ENCODE measurements at regions not wholly inside any gene's neighbourhood (a gene's known extent, or its start where the extent isn't known, plus 50 kb on each side); places are given as distances from the start of the nearest gene placed in this dataset.

DNA sequence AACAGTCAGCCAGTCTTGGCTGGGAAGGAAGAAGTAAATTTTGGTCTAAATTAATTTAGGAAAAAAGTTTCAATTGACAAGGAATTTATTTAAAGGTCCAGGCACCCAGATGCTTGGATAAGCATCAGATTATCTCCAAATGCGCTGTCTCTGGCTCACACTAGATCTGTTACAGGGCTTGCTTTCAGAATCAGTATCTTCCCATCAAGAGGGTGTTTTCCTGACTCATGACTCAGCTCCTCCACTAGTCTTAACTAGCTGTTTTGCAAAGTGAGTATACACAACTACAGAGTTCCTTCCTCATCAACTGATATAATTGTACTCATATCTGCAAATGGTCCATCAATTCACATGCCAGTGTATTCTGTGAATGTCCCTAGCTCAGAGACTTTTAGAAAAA is 482.1 kb upstream of the CPEB2 start:
- H3K27me3 Mint-ChIP-seq, result no peaks in the 10 kb centered on the region
- H3K4me1 Mint-ChIP-seq (ENCODE audit: low read depth), result no peaks in the 10 kb centered on the region
- no peak for DNase-seq
- no peak overlapping the region for H3K27ac Mint-ChIP-seq
- no peaks in the 10 kb centered on the region for H3K9me3 Mint-ChIP-seq
- H3K36me3 Mint-ChIP-seq (ENCODE audit: low read depth), result no peaks in the 10 kb centered on the region
- H3K4me3 Mint-ChIP-seq, result no peak overlapping the region

DNA sequence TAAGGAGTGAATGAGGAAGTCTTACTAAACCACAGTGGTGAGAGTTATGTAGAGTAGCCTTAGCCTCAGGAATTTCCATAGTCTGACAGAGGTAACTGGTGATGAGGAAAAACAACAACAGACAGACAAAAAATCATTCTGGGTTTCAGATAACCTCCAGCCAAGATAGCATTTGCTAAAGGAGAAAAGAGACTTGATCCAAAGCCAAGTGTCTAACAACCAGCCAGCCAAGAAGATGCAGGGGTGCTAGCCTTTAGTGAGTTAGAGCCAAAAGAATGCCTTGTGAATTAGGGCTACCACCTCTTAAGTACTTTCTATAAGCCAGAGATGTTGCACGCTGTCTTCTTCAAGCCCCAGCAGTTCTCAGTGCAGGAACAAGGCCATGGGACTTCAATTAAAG is 478.0 kb upstream of the CPEB2 start:
- no peaks in the 10 kb centered on the region for H3K9me3 Mint-ChIP-seq
- no peaks in the 10 kb centered on the region for H3K27me3 Mint-ChIP-seq
- no peak for DNase-seq
- no peaks in the 10 kb centered on the region for H3K4me1 Mint-ChIP-seq (ENCODE audit: low read depth)
- H3K27ac Mint-ChIP-seq, result no peak overlapping the region
- H3K4me3 Mint-ChIP-seq, result no peak overlapping the region
- H3K36me3 Mint-ChIP-seq (ENCODE audit: low read depth), result no peaks in the 10 kb centered on the region

DNA sequence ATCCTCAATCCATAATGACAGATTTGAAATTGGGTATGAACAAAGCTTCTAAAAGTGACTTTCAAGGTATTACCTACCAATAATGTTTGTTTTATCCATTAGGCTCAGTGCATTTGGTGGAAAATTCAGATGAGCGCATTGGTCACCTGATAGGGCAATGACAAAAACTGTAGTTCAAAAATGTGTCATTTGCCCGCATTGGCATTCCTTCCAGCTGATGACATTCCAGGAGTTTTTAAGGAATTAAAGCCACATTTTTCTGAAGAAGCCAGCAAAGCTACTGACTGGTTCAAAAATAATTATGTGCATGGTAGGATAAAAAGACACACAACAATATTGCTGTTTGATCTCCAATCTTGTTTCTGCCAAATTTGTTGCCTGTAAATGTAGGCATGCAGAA is 473.4 kb upstream of the CPEB2 start:
- DNase-seq, result no peak
- no peaks in the 10 kb centered on the region for H3K27me3 Mint-ChIP-seq
- H3K9me3 Mint-ChIP-seq, result no peaks in the 10 kb centered on the region
- no peak overlapping the region for H3K4me3 Mint-ChIP-seq
- H3K36me3 Mint-ChIP-seq (ENCODE audit: low read depth), result no peaks in the 10 kb centered on the region
- H3K4me1 Mint-ChIP-seq (ENCODE audit: low read depth), result no peaks in the 10 kb centered on the region
- no peak overlapping the region for H3K27ac Mint-ChIP-seq

DNA sequence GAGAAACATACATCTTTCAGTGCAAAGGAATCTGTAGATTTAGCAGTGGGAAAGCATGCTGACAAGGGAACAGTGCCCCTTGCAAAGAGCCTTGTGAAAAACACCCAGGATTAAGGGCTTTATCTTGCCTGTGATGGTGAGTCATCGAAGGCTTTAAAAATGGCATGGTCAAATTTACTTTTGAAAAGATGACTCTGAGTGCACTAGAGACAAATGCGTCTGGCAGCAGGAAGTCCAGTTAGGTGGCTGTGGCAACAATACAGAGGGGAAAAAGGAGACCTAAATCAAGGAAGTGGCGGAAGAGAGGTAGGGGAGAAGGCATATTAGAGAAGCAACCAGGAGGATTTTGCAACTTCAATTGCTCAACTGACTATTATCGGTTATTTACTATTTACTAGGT is 472.6 kb upstream of the CPEB2 start:
- Mint-ChIP-seq H3K4me3 (no peak overlapping the region), H3K27ac (no peak overlapping the region), H3K9me3 (no peaks in the 10 kb centered on the region), H3K36me3 (ENCODE audit: low read depth) (no peaks in the 10 kb centered on the region), H3K27me3 (no peaks in the 10 kb centered on the region), H3K4me1 (ENCODE audit: low read depth) (no peaks in the 10 kb centered on the region)
- DNase-seq, result no peak

DNA sequence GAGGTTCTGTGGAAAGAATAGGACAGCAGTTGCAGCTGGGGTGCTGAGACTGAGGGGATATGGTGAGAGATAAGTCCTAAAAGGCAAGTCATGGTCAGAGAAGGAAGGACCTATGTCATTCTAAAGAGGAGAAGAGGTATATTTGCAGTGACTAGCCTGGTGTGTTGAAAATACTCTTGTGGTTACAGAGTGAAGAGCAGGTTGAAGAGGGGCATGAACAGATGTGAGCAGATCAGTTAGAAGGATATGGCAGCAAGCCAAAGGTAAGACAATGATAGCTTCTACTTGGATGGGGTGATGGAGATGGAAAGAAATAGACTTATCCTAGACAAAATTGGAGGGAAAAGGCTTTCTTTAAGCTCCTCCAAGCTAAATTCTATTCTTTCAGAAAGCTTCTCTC is 469.8 kb upstream of the CPEB2 start:
- Mint-ChIP-seq H3K36me3 (ENCODE audit: low read depth) (no peaks in the 10 kb centered on the region), H3K4me1 (ENCODE audit: low read depth) (no peaks in the 10 kb centered on the region), H3K27ac (no peak overlapping the region), H3K4me3 (no peak overlapping the region), H3K27me3 (no peaks in the 10 kb centered on the region), H3K9me3 (no peaks in the 10 kb centered on the region)
- no peak for DNase-seq

DNA sequence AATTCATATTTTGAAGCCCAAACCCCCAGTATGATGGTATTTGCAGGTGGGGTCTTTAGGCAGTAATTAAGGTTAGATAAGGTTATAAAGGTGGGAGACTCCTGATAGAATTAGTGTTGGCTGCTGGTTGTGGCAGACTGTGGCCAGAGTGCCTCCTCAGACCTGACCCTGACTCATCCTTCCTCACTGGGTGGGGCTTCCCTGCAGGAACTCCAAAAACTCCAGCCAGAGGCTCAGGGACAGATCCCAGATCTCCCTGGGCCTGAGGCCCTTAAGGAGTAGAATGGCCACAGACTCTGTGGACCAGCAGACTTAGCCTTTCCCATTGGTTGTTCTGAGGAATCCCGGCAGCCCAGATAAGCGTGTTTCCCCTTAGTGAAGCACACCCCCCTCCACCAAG is 463.0 kb upstream of the CPEB2 start:
- Mint-ChIP-seq H3K27me3 (no peaks in the 10 kb centered on the region), H3K4me1 (ENCODE audit: low read depth) (no peaks in the 10 kb centered on the region), H3K4me3 (no peak overlapping the region), H3K9me3 (no peaks in the 10 kb centered on the region), H3K27ac (no peak overlapping the region), H3K36me3 (ENCODE audit: low read depth) (no peaks in the 10 kb centered on the region)
- no peak for DNase-seq

DNA sequence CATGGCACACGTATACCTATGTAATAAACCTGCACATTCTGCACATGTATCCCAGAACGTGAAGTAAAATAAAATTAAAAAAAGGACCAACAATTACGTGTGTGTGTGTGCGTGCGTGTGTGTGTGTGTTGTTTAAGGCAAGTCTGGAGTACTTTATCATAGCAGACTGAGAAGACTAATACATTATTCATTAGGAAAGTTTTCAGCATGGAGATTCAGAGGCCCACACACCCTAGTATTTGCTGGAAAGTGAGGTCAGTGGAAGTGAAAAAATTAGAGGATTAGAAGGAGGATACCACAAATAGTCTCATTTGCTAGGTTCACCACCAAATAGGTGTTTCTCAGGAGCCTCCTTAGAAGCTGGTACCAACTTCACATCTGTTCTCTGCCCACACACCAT is 457.1 kb upstream of the CPEB2 start:
- H3K27me3 Mint-ChIP-seq, result no peaks in the 10 kb centered on the region
- DNase-seq, result no peak
- no peak overlapping the region for H3K27ac Mint-ChIP-seq
- no peaks in the 10 kb centered on the region for H3K36me3 Mint-ChIP-seq (ENCODE audit: low read depth)
- no peak overlapping the region for H3K4me3 Mint-ChIP-seq
- no peaks in the 10 kb centered on the region for H3K9me3 Mint-ChIP-seq
- H3K4me1 Mint-ChIP-seq (ENCODE audit: low read depth), result no peaks in the 10 kb centered on the region

DNA sequence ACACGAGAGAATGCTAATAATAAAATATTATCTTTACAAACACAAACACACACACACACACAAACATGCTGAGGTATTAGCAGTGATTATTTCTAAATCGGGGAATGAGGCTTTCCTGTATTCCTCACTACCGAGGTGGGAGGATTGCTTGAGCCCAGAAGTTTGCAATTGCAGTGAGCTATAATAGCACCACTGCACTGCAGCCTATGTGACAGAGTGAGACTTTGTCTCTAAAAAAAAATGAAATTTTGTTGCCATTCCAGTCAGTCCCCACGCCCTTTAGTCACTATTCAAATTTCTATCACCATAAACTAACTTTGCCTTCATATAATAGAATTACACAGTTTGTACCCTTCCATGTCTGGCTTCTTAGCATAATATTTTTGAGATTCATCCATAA is 456.5 kb upstream of the CPEB2 start:
- no peaks in the 10 kb centered on the region for H3K9me3 Mint-ChIP-seq
- H3K27ac Mint-ChIP-seq, result no peak overlapping the region
- no peak for DNase-seq
- H3K36me3 Mint-ChIP-seq (ENCODE audit: low read depth), result no peaks in the 10 kb centered on the region
- no peaks in the 10 kb centered on the region for H3K27me3 Mint-ChIP-seq
- no peak overlapping the region for H3K4me3 Mint-ChIP-seq
- no peaks in the 10 kb centered on the region for H3K4me1 Mint-ChIP-seq (ENCODE audit: low read depth)

DNA sequence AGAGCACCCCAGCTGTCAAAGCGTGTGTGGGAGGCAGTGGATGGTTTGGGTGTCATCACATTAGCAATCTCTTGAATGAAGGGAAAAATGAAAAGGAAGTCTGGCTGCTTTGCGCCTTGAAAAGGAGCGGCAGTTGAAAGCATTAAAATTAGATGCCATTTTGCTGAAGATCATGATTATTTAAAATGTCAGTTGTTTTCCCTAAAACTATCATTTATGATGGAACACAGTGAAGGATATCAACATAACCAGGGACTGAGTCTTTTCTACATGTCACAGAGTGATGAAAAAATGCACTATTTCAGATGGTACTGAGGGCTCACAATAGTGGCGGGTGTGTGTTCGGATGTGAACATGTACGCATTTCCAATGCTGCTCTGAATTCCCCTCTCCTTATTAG is 450.2 kb upstream of the CPEB2 start:
- DNase-seq, result no peak
- Mint-ChIP-seq H3K9me3 (no peaks in the 10 kb centered on the region), H3K27me3 (no peaks in the 10 kb centered on the region), H3K4me1 (ENCODE audit: low read depth) (no peaks in the 10 kb centered on the region), H3K4me3 (no peak overlapping the region), H3K27ac (no peak overlapping the region), H3K36me3 (ENCODE audit: low read depth) (no peaks in the 10 kb centered on the region)

DNA sequence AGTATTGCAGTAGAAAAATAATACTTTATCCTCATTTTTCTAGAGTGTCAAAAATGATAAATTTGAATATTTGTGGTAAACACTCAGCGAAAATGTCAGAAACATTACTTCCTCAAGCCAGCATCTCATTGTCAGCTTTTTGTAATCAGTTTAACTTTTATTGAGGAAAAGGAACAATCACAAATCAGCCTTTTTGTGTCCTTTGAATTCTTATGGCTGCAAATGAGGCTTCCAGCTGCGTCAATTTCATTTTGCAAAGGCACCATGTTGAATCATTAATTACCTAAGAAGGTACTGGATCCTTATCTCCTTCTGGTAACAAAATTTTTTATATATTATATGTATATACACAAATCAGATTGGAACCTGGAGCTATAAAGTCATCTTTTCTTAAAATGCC is 442.6 kb upstream of the CPEB2 start:
- H3K27me3 Mint-ChIP-seq, result peaks cover 2% of the 10 kb centered on the region
- no peaks in the 10 kb centered on the region for H3K36me3 Mint-ChIP-seq (ENCODE audit: low read depth)

DNA sequence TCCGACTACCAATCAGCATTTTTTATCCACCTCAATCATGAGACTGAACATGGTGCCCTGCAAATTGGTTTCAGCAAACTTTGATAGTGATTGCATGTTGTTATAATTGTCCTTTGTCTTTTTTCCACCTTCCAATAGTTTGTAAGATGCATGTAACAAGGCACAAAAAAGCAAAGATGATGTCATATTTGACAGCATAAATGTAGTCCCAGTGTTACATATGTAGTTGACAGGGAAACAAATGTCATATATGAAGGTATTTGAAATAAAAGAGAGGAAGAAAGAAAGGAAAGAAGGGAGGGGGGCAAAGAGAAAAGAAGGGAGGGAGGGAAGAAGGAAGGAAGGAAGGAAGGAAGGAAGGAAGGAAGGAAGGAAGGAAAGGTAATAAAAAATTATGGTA is 441.7 kb upstream of the CPEB2 start:
- Mint-ChIP-seq H3K9me3 (peaks cover under 1% of the 10 kb centered on the region), H3K27ac (no peak overlapping the region), H3K4me1 (ENCODE audit: low read depth) (no peaks in the 10 kb centered on the region), H3K4me3 (no peak overlapping the region), H3K36me3 (ENCODE audit: low read depth) (no peaks in the 10 kb centered on the region), H3K27me3 (peaks cover 2% of the 10 kb centered on the region)
- DNase-seq, result no peak

More for the DNA sequence above, 442.6 kb upstream of the CPEB2 start:
- Mint-ChIP-seq H3K27ac (no peak overlapping the region), H3K4me3 (no peak overlapping the region), H3K4me1 (ENCODE audit: low read depth) (no peaks in the 10 kb centered on the region), H3K9me3 (no peaks in the 10 kb centered on the region)
- no peak for DNase-seq

DNA sequence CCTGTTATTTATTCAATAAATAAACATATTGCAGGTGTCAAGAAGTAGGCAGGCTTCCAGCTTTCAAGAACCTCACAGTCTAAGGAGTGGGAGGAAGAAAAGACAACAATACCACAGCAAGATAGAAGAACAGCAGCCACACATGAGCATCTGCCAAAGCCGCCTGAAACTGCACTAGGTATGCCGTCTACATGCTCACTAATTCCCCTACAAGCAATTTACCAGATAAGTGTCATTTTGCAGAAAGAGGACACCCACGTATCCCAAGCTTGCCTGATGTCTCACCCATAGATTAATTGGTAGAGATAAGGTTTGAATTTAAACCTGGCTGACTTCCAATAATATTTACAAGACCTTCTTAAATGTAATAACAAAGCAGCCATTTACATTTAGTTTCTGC is 439.4 kb upstream of the CPEB2 start:
- Mint-ChIP-seq H3K4me1 (ENCODE audit: low read depth) (peaks cover 4% of the 10 kb centered on the region), H3K9me3 (peaks cover 4% of the 10 kb centered on the region), H3K4me3 (no peak overlapping the region), H3K27me3 (peaks cover 2% of the 10 kb centered on the region), H3K36me3 (ENCODE audit: low read depth) (no peaks in the 10 kb centered on the region), H3K27ac (no peak overlapping the region)
- no peak for DNase-seq

DNA sequence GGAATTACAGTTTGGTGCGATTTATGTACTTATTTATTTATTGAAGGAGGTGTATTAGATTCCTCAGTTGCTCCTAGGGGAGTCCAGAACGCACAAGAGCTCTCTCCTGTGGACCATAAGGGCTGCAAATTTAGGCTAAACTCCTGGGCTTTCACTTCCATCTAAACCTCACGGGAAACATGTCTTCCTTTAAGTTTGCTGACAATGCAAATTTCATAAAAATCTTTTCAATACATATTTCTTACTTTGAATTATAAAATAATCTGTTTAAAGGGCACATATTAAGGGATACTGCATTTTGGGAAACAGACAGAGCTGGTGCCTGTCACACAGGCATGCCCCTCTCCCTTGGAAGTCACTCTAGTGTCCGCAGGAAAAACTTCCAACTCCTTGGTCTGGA is 438.0 kb upstream of the CPEB2 start:
- Mint-ChIP-seq H3K4me1 (ENCODE audit: low read depth) (peaks cover 4% of the 10 kb centered on the region), H3K27ac (no peak overlapping the region), H3K36me3 (ENCODE audit: low read depth) (no peaks in the 10 kb centered on the region), H3K4me3 (no peak overlapping the region), H3K9me3 (peaks cover 4% of the 10 kb centered on the region), H3K27me3 (peaks cover 2% of the 10 kb centered on the region)
- DNase-seq, result no peak

DNA sequence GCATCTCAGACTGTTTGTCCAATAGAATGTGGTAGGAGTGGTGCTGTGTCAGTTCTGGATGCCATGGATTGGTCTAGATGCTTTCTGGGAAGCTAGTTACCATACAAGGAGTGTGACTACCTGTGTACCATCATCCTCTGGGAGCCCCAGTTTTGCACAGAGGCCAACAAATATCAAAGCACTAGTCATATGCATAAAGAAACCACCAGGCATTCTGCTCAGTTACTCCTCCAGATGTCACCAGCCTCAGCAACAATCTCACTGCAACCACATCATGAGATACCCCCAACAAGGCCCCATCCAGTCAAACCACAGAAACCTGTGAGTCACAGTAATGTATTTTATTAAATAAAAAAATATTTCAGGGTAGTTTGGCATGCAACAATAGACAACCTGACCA is 435.8 kb upstream of the CPEB2 start:
- Mint-ChIP-seq H3K27me3 (peaks cover 2% of the 10 kb centered on the region), H3K4me3 (no peak overlapping the region), H3K4me1 (ENCODE audit: low read depth) (peaks cover 4% of the 10 kb centered on the region), H3K9me3 (peaks cover 4% of the 10 kb centered on the region), H3K27ac (no peak overlapping the region), H3K36me3 (ENCODE audit: low read depth) (no peaks in the 10 kb centered on the region)
- DNase-seq, result no peak

DNA sequence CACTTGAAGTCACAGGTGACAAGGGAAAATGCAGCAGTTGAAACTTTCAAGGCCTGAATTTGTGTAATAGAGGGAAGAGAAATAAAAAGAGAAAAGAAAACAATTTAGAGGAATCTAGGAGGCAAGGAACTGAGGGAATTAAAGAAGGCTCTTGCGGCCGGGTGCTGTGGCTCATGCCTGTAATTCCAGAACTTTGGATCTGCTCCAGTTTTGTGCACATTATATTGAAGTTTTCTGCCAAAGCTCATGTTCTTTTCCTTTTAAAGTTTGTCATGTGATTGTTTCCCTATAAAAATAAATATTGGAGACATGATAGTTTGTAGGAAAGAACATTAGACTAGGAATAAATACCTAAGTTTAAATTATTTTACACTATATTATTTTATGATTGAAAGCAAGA is 433.9 kb upstream of the CPEB2 start:
- H3K27ac Mint-ChIP-seq, result no peak overlapping the region
- H3K27me3 Mint-ChIP-seq, result no peaks in the 10 kb centered on the region
- H3K9me3 Mint-ChIP-seq, result peaks cover 4% of the 10 kb centered on the region
- no peak overlapping the region for H3K4me3 Mint-ChIP-seq
- H3K36me3 Mint-ChIP-seq (ENCODE audit: low read depth), result no peaks in the 10 kb centered on the region
- H3K4me1 Mint-ChIP-seq (ENCODE audit: low read depth), result peaks cover 4% of the 10 kb centered on the region
- DNase-seq, result no peak

DNA sequence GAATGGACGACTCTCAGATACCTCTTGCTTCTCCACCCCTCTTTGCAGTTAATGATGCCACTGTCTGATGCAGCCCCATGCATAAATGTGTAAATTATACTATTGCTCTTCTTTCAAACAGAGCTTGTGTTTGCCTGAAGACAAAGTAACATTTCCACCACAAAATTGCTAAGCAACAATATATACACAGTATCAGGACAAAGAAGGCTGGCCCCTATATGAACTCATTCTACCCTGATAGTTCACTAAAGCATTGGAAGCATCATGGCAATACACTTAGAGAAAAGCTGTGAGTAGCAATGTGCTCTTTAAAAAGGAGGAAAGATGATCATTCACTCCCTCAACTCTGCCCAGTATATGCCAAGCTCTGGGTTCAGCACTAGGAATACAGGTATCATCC is 427.0 kb upstream of the CPEB2 start:
- Mint-ChIP-seq H3K27ac (no peak overlapping the region), H3K4me1 (ENCODE audit: low read depth) (no peaks in the 10 kb centered on the region)

More for the DNA sequence above, 427.0 kb upstream of the CPEB2 start:
- Mint-ChIP-seq H3K9me3 (no peaks in the 10 kb centered on the region), H3K27me3 (no peaks in the 10 kb centered on the region), H3K36me3 (ENCODE audit: low read depth) (no peaks in the 10 kb centered on the region), H3K4me3 (no peak overlapping the region)
- no peak for DNase-seq

All from activated T-cell treated with anti-CD3 and anti-CD28 coated beads, Interleukin-2, amount 50 U/mL, for 24 hours (primary cell).